Brain microvascular endothelial cell (primary cell): ENCODE measurements at regions not wholly inside any gene's neighbourhood (a gene's known extent, or its start where the extent isn't known, plus 50 kb on each side); places are given as distances from the start of the nearest gene placed in this dataset.

Experiments
- DNase-seq: peaks from one replicate; pipeline ENCODE4 v3.0.0-alpha.2; 2020
- H3K27ac ChIP-seq: fragments of 250-450 bp; sonication (Bioruptor Pico); 2 replicates; pipeline ENCODE4 v1.5.1; 2020; ENCODE audit warnings: mild to moderate bottlenecking, moderate library complexity
- H3K27me3 ChIP-seq: fragments of 250-450 bp; sonication (Bioruptor Pico); replicated peaks from 2 replicates; pipeline ENCODE4 v1.5.1; 2020; ENCODE audit warnings: mild to moderate bottlenecking
- H3K36me3 ChIP-seq: fragments of 250-450 bp; sonication (Bioruptor Pico); replicated peaks from 2 replicates; pipeline ENCODE4 v1.5.1; 2020; ENCODE audit warnings: mild to moderate bottlenecking
- H3K4me3 ChIP-seq: 2 replicates; pipeline ENCODE4 v1.5.1; 2011; ENCODE audit warnings: low read depth, mild to moderate bottlenecking, control low read depth, low read length, moderate library complexity
- in situ Hi-C: cut with HindIII; loops from 2 replicates; pipeline ENCODE4 v1.10.0; 2017; ENCODE audit warnings: low sequenced_read_pairs, low pct_ligation_motif_present
- TF ChIP-seq, protein P1 (sequence below): IDR thresholded peaks from 2 replicates; pipeline ENCODE4 v1.5.1; 2011; ENCODE audit warnings: low read depth, mild to moderate bottlenecking, moderate library complexity, low read length, control low read depth, inconsistent platforms; ENCODE audit errors: missing control alignments

- Histone ChIP-seq H3K4me3 (no peak overlapping the region), H3K36me3 (no peaks in the 10 kb centered on the region), H3K27me3 (no peaks in the 10 kb centered on the region), H3K27ac (no peak overlapping the region)
- in situ Hi-C loops, result no loop called here
- TF ChIP-seq, protein P1, sequence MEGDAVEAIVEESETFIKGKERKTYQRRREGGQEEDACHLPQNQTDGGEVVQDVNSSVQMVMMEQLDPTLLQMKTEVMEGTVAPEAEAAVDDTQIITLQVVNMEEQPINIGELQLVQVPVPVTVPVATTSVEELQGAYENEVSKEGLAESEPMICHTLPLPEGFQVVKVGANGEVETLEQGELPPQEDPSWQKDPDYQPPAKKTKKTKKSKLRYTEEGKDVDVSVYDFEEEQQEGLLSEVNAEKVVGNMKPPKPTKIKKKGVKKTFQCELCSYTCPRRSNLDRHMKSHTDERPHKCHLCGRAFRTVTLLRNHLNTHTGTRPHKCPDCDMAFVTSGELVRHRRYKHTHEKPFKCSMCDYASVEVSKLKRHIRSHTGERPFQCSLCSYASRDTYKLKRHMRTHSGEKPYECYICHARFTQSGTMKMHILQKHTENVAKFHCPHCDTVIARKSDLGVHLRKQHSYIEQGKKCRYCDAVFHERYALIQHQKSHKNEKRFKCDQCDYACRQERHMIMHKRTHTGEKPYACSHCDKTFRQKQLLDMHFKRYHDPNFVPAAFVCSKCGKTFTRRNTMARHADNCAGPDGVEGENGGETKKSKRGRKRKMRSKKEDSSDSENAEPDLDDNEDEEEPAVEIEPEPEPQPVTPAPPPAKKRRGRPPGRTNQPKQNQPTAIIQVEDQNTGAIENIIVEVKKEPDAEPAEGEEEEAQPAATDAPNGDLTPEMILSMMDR, result no peak
- no peak for DNase-seq
Observed at GRCh38 chr9:115444959-115445358, 327.0 kb upstream of the TNC start.

DNA sequence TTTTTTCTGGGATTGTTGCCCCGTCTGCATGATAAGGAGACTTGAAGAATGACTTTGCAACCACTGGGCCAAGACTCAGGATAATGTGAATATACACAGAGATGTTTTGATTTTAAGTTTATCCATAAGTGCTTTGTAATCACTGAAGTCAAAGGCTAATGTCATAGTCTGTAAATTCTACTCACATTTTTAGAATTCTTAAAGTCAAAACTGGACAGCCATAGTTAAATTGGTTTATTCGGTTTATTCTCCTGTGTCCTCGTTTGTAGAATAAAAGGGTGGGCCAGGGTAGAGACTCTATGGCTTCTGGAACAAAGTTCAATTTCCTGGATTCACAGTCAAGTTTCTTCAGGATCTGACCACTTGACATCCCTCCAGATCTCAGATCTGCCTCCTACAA lies 327.7 kb upstream of the TNC start:
- H3K36me3 ChIP-seq, result no peaks in the 10 kb centered on the region
- H3K27ac ChIP-seq, result no peak overlapping the region
- H3K27me3 ChIP-seq, result no peaks in the 10 kb centered on the region
- TF ChIP-seq, protein P1, result no peak
- DNase-seq, result no peak
- in situ Hi-C loops, result no loop called here
- no peak overlapping the region for H3K4me3 ChIP-seq

- in situ Hi-C loops, result no loop called here
- no peaks in the 10 kb centered on the region for H3K27me3 ChIP-seq
- H3K36me3 ChIP-seq, result no peaks in the 10 kb centered on the region
- H3K4me3 ChIP-seq, result no peak overlapping the region
- no peak overlapping the region for H3K27ac ChIP-seq
- no peak for DNase-seq
- TF ChIP-seq, protein P1, result no peak
Observed at GRCh38 chr9:115456515-115456914, 338.6 kb upstream of the TNC start.

DNA sequence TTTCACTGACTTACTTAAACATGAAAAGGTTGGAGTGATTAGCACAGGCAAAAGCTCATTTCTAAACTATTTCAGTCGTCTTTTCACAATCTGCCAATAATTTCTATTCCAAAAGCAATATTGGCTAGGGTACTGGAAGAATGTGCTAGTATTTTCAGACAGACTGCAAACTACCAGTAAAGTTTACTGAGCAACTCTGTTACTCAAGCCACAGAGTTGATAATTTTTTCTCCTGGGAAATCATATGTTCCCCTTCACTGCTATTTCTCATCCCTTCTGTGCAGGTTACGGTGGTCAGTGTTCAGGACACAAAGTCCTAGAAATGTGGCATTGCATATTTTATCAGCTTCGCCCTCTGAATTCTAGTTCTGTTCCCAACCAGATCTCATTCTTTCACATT lies 343.3 kb upstream of the TNC start:
- Histone ChIP-seq H3K36me3 (no peaks in the 10 kb centered on the region), H3K4me3 (no peak overlapping the region), H3K27ac (no peak overlapping the region), H3K27me3 (no peaks in the 10 kb centered on the region)
- DNase-seq, result no peak
- TF ChIP-seq, protein P1, result no peak
- in situ Hi-C loops, result no loop called here

DNA sequence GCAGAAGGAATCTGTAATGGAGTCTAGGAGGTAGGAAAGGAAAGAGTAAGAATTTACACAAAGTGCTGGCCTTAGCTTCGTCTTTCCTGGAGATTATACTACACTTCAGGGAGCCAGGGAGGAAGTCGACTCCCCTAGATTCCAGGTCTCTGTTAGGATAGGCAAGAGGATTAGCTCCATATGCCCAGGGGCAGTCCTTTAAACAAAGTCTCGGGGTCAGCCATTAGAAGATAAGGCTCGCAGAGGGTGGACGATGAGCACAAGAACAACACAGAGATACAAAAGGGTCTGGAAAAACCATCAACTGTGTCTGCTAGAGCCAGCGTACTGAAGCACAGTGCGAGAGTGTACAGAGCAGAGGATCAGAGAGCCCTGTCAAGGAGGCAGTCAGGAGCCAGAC lies 344.7 kb upstream of the TNC start:
- H3K36me3 ChIP-seq, result no peaks in the 10 kb centered on the region
- no peak overlapping the region for H3K4me3 ChIP-seq
- TF ChIP-seq, protein P1, result no peak
- H3K27ac ChIP-seq, result no peak overlapping the region
- no peaks in the 10 kb centered on the region for H3K27me3 ChIP-seq
- DNase-seq, result no peak
- in situ Hi-C loops, result no loop called here

DNA sequence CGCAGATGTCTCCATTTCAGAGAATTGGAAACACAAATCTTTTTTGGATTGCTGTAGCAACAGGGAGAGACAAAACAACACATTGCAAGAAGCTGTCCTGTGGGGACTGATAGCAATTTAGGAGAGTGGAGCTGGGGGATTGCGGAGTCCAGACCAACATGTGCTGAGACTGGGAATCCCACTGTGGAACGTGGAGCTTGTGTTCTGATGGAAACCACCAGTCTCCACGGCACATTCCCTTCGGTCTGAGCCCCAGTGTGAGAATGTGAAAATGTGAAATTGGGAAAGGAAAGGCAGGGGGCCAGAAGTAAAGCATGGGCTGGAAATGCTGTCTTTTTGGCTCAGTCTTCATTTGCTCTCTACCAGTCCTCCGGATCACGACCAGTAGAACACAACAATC lies 348.8 kb upstream of the TNC start:
- TF ChIP-seq, protein P1, result no peak
- Histone ChIP-seq H3K27me3 (no peaks in the 10 kb centered on the region), H3K36me3 (no peaks in the 10 kb centered on the region), H3K4me3 (no peak overlapping the region), H3K27ac (no peak overlapping the region)
- DNase-seq, result no peak
- in situ Hi-C loops, result no loop called here
